NB4 (cell line): ENCODE measurements at regions not wholly inside any gene's neighbourhood (a gene's known extent, or its start where the extent isn't known, plus 50 kb on each side); places are given as distances from the start of the nearest gene placed in this dataset.

Experiments
- MAX ChIP-seq: IDR thresholded peaks from 2 replicates; pipeline ENCODE4 v1.6.1; 2011; ENCODE audit warnings: low read depth, low read length
- POLR2A ChIP-seq: IDR thresholded peaks from 2 replicates; pipeline ENCODE4 v1.6.1; 2011; ENCODE audit warnings: mild to moderate bottlenecking; ENCODE audit not compliant: insufficient read length; ENCODE audit errors: extremely low read depth
- TF ChIP-seq, protein P1 (sequence below): IDR thresholded peaks from one replicate; pipeline ENCODE4 v1.5.1; 2012; ENCODE audit warnings: low read depth, low read length

DNA sequence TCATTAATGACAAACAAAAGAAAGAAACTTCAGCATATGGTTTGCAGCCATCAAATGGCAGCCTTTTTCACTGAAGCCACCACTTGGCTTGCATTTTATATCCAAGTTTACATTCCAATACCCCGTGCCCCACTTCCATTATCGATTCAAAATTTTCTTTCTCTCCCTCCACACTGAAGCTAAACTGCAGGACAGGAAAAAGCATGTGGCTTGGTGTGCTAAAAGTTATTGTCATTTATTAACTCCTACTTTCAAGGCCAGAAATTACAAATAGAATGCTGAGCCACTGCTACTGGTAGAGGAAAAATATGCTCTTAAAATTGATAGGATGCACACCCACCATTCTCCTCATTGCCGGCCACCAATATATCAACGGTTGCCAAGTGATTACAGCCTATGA is 351.6 kb upstream of the DUSP10 start:
- TF ChIP-seq, protein P1, sequence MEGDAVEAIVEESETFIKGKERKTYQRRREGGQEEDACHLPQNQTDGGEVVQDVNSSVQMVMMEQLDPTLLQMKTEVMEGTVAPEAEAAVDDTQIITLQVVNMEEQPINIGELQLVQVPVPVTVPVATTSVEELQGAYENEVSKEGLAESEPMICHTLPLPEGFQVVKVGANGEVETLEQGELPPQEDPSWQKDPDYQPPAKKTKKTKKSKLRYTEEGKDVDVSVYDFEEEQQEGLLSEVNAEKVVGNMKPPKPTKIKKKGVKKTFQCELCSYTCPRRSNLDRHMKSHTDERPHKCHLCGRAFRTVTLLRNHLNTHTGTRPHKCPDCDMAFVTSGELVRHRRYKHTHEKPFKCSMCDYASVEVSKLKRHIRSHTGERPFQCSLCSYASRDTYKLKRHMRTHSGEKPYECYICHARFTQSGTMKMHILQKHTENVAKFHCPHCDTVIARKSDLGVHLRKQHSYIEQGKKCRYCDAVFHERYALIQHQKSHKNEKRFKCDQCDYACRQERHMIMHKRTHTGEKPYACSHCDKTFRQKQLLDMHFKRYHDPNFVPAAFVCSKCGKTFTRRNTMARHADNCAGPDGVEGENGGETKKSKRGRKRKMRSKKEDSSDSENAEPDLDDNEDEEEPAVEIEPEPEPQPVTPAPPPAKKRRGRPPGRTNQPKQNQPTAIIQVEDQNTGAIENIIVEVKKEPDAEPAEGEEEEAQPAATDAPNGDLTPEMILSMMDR, result no peak
- TF ChIP-seq POLR2A, result no peak
- TF ChIP-seq MAX, result no peak
